GM03348 (cell line): ENCODE measurements at regions not wholly inside any gene's neighbourhood (a gene's known extent, or its start where the extent isn't known, plus 50 kb on each side); places are given as distances from the start of the nearest gene placed in this dataset.
"Not testable (repeated sequence)": the region's sequence is repeated elsewhere in the genome, so short reads cannot be mapped to it uniquely, and the experiment has no call there.

Experiments used
- DNase-seq: peaks from one replicate; pipeline ENCODE4 v3.0.0; 2012; ENCODE audit warnings: low spot score

- no peak for DNase-seq
These were observed 151.4 kb upstream of the EEA1 start for GRCh38 chr12:93080452-93080851.

GRCh38 chr12:93080994-93081809, 152.1 kb upstream of the EEA1 start:
- DNase-seq = peak; percentile 9

- no peak for DNase-seq
These were observed 152.7 kb upstream of the EEA1 start for GRCh38 chr12:93081810-93082165.

- DNase-seq = no peak
These were observed 156.5 kb upstream of the EEA1 start for GRCh38 chr12:93085383-93086287.

GRCh38 chr12:93086288-93086727, 157.2 kb upstream of the EEA1 start:
- no peak for DNase-seq

GRCh38 chr12:93087840-93088610, 158.9 kb upstream of the EEA1 start:
- no peak for DNase-seq

GRCh38 chr12:93089805-93090569, 160.9 kb upstream of the EEA1 start:
- no peak for DNase-seq

GRCh38 chr12:93090731-93091172, 161.7 kb upstream of the EEA1 start:
- peak; percentile 37 for DNase-seq

GRCh38 chr12:93091886-93092648, 163.0 kb upstream of the EEA1 start:
- DNase-seq = no peak

- no peak for DNase-seq
These were observed 163.5 kb upstream of the EEA1 start for GRCh38 chr12:93092649-93092945.

- DNase-seq = no peak
These were observed 164.1 kb upstream of the EEA1 start for GRCh38 chr12:93093243-93093642.

GRCh38 chr12:93094222-93094621, 165.1 kb upstream of the EEA1 start:
- DNase-seq = not testable (repeated sequence)

- no peak for DNase-seq
These were observed 166.1 kb upstream of the EEA1 start for GRCh38 chr12:93094988-93095737.

- no peak for DNase-seq
These were observed 168.3 kb upstream of the EEA1 start for GRCh38 chr12:93097417-93097816.

GRCh38 chr12:93098077-93098476, 169.0 kb upstream of the EEA1 start:
- DNase-seq = no peak

- DNase-seq = no peak
These were observed 170.7 kb upstream of the EEA1 start for GRCh38 chr12:93099792-93100191.

- DNase-seq = peak; percentile 21
These were observed 171.5 kb upstream of the EEA1 start for GRCh38 chr12:93100610-93101009.

- DNase-seq = no peak
These were observed 172.3 kb upstream of the EEA1 start for GRCh38 chr12:93101367-93101766.

- no peak for DNase-seq
These were observed 173.2 kb upstream of the EEA1 start for GRCh38 chr12:93102312-93102711.

GRCh38 chr12:93102744-93103143, 173.6 kb upstream of the EEA1 start:
- no peak for DNase-seq
